DMS114 treated with DMSO at 0.1 percent for 48 hours (cell line): ENCODE measurements at regions not wholly inside any gene's neighbourhood (a gene's known extent, or its start where the extent isn't known, plus 50 kb on each side); places are given as distances from the start of the nearest gene placed in this dataset.

ENCODE experiments used
- DNase-seq: peaks from one replicate; lab custom pipeline; 2025; ENCODE audit not compliant: unreplicated experiment; lab: John Stamatoyannopoulos, UW

GRCh38 chr7:17640730-17641377, 299.4 kb downstream of the SNX13 start:
- DNase-seq = peak; percentile 8

- DNase-seq = no peak
Measured at GRCh38 chr7:17645500-17645899, 294.8 kb downstream of the SNX13 start.

- peak; percentile 7 for DNase-seq
Measured at GRCh38 chr7:17646253-17646956, 293.9 kb downstream of the SNX13 start.

GRCh38 chr7:17651341-17651740, 289.0 kb downstream of the SNX13 start:
- DNase-seq = no peak

GRCh38 chr7:17651863-17652385, 288.4 kb downstream of the SNX13 start:
- DNase-seq = no peak

- no peak for DNase-seq
Measured at GRCh38 chr7:17654940-17655339, 285.4 kb downstream of the SNX13 start.

- DNase-seq = no peak
Measured at GRCh38 chr7:17659126-17659525, 281.2 kb downstream of the SNX13 start.

GRCh38 chr7:17660116-17660515, 280.2 kb downstream of the SNX13 start:
- DNase-seq = no peak

GRCh38 chr7:17661982-17662585, 278.2 kb downstream of the SNX13 start:
- DNase-seq = no peak

GRCh38 chr7:17663061-17663675, 277.1 kb downstream of the SNX13 start:
- DNase-seq = no peak

- no peak for DNase-seq
Measured at GRCh38 chr7:17665029-17665428, 275.3 kb downstream of the SNX13 start.

GRCh38 chr7:17668122-17668521, 272.2 kb downstream of the SNX13 start:
- DNase-seq = no peak

- no peak for DNase-seq
Measured at GRCh38 chr7:17669204-17669603, 271.1 kb downstream of the SNX13 start.

GRCh38 chr7:17671956-17672355, 268.3 kb downstream of the SNX13 start:
- DNase-seq = no peak

GRCh38 chr7:17672783-17673182, 267.5 kb downstream of the SNX13 start:
- no peak for DNase-seq

GRCh38 chr7:17674166-17674942, 265.9 kb downstream of the SNX13 start:
- no peak for DNase-seq

- DNase-seq = no peak
Measured at GRCh38 chr7:17674943-17675608, 265.2 kb downstream of the SNX13 start.

- no peak for DNase-seq
Measured at GRCh38 chr7:17677408-17677807, 262.9 kb downstream of the SNX13 start.

- DNase-seq = no peak
Measured at GRCh38 chr7:17678896-17679295, 261.4 kb downstream of the SNX13 start.

GRCh38 chr7:17679458-17679857, 260.8 kb downstream of the SNX13 start:
- DNase-seq = no peak
